GM12892 (cell line): ENCODE measurements at regions not wholly inside any gene's neighbourhood (a gene's known extent, or its start where the extent isn't known, plus 50 kb on each side); places are given as distances from the start of the nearest gene placed in this dataset.

Experiments used
- DNase-seq: peaks from one replicate; pipeline ENCODE4 v3.0.0; 2011; ENCODE audit not compliant: insufficient read length
- FAIRE-seq: peaks from 2 replicates; lab custom pipeline; 2011; peaks lifted over from hg19 to GRCh38; lab: Jason Lieb, UNC
- POLR2A ChIP-seq: IDR thresholded peaks from 2 replicates; pipeline ENCODE4 v1.6.1; 2011; ENCODE audit warnings: low read depth, low read length, control low read depth
- POLR2AphosphoS5 ChIP-seq: IDR thresholded peaks from 2 replicates; pipeline ENCODE4 v1.6.1; 2011; ENCODE audit warnings: low read depth, low read length, control low read depth
- TAF1 ChIP-seq: IDR thresholded peaks from 2 replicates; pipeline ENCODE4 v1.6.1; 2011; ENCODE audit warnings: low read depth, mild to moderate bottlenecking, control low read depth, low read length, borderline replicate concordance

- no peak for TF ChIP-seq POLR2AphosphoS5
- no peak for TF ChIP-seq TAF1
- TF ChIP-seq POLR2A, result no peak
- DNase-seq (no peak), FAIRE-seq (no peak)
Measured at GRCh38 chr1:239920214-239920613, 171.5 kb upstream of the FMN2 start.

DNA sequence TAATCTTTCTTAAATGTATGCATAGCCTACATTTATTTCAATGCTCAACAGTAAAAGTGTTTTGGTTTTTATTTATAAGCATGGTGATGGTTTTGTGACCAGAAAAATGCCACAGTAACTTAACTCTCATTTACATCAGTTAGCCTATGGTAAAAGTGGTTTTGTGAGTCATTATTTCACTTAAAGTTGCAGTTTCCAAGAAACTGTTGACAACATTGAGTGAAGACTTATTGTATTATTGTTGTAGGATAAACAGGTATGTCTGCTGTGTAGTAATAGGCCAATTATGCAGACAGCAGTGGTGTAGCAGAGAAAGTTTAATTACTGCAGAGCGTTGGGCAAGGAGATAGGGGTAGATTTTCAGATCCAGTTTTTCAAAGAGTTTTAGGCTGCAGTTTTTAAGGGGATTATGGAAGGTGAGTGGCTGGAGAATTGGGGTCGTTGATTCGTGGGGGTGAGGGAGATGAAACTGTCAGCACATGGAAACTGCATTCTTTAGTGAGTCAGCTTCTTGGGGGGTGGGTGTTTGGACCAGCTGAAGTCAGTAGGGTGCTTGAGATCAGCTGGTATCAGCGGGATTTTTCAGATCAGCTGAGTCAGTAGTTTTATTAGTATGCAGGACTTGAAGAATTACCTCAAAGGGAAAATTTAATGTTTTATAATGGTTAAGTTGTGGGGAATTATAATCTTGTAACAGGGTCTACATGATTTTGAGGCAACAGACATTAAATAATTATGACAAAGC is 168.7 kb upstream of the FMN2 start:
- TF ChIP-seq POLR2AphosphoS5 (no peak), TAF1 (no peak), POLR2A (no peak)
- FAIRE-seq (no peak), DNase-seq (no peak)

GRCh38 chr1:239924741-239925350 is 166.8 kb upstream of the FMN2 start:
- no peak for FAIRE-seq
- no peak for DNase-seq
- TF ChIP-seq POLR2AphosphoS5 (no peak), POLR2A (no peak), TAF1 (no peak)

DNA sequence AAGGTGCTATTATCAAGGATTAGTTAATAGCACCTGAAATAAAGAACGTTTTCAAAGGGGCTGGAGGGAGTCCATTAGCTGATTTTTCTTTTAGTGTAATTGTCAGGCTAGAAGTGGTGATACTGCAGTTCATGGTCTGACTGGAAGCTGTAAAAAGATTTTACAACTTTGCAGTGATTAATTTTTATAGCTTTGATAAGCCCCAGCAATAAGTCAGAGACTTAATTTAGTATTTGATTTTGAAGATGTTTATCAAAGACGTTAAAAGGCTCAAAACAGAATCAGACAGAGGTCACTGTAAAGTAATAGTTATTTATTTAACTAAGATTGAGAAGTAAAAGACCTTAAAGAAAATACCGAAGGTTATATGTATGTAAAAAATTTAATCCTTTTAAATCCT is 165.5 kb upstream of the FMN2 start:
- FAIRE-seq, result no peak
- no peak for TF ChIP-seq POLR2A
- no peak for TF ChIP-seq POLR2AphosphoS5
- TF ChIP-seq TAF1, result no peak

DNA sequence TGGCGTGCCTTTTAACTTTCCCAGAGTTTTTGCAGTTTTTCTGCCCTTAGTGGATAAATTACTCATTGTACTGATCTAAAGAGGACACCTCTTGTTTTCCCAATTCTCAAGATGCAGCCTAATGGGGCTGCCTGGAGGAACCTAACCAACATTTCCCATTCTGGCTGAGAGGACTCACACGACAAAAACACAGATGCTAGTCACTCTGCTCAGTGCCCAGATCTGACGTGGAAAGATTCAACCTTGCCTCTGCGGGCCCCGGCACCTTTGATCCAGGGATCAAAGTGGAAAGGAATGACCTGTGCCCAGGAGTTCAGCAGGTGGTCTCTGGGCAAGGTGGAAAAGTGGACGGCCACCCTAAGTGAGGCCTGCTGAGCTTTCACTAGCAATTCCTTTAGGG is 162.4 kb upstream of the FMN2 start:
- no peak for DNase-seq
- FAIRE-seq, result no peak
- TF ChIP-seq POLR2AphosphoS5 (no peak), POLR2A (no peak), TAF1 (no peak)

More for the DNA sequence above, 165.5 kb upstream of the FMN2 start:
- no peak for DNase-seq

- TF ChIP-seq TAF1, result no peak
- no peak for TF ChIP-seq POLR2AphosphoS5
- TF ChIP-seq POLR2A, result no peak
- no peak for DNase-seq
- no peak for FAIRE-seq
Measured at GRCh38 chr1:239930686-239931262, 160.9 kb upstream of the FMN2 start.

- no peak for TF ChIP-seq TAF1
- TF ChIP-seq POLR2AphosphoS5, result no peak
- no peak for TF ChIP-seq POLR2A
- no peak for FAIRE-seq
- DNase-seq, result no peak
Measured at GRCh38 chr1:239931341-239931740, 160.3 kb upstream of the FMN2 start.

GRCh38 chr1:239939602-239940001 is 152.1 kb upstream of the FMN2 start:
- no peak for DNase-seq
- TF ChIP-seq POLR2A (no peak), POLR2AphosphoS5 (no peak), TAF1 (no peak)
- FAIRE-seq, result no peak

GRCh38 chr1:239943761-239944160 is 147.9 kb upstream of the FMN2 start:
- DNase-seq (no peak), FAIRE-seq (no peak)
- TF ChIP-seq TAF1 (no peak), POLR2AphosphoS5 (no peak), POLR2A (no peak)

- TF ChIP-seq TAF1, result no peak
- TF ChIP-seq POLR2AphosphoS5, result no peak
- TF ChIP-seq POLR2A, result no peak
- DNase-seq (no peak), FAIRE-seq (no peak)
Measured at GRCh38 chr1:239944666-239945065, 147.0 kb upstream of the FMN2 start.

GRCh38 chr1:239947801-239948200 is 143.9 kb upstream of the FMN2 start:
- FAIRE-seq (no peak), DNase-seq (no peak)
- no peak for TF ChIP-seq POLR2AphosphoS5
- no peak for TF ChIP-seq POLR2A
- no peak for TF ChIP-seq TAF1

- FAIRE-seq (peak; percentile 83), DNase-seq (no peak)
- TF ChIP-seq POLR2A, result no peak
- TF ChIP-seq TAF1, result no peak
- TF ChIP-seq POLR2AphosphoS5, result no peak
Measured at GRCh38 chr1:239951511-239952140, 140.1 kb upstream of the FMN2 start.
